Right atrium auricular region (tissue), 2 donors: ENCODE measurements at regions not wholly inside any gene's neighbourhood (a gene's known extent, or its start where the extent isn't known, plus 50 kb on each side); places are given as distances from the start of the nearest gene placed in this dataset.

Experiments
- DNase-seq: peaks from one replicate; pipeline ENCODE4 v3.0.0-alpha.2; 2019; ENCODE audit warnings: low spot score
- H3K27ac ChIP-seq, 2 donors: fragments of 200-600 bp; sonication (generic); 1 replicate in 1 of 2; 2 replicates in 1 of 2; pipeline ENCODE4 v1.5.1; 2016 to 2019
- H3K27me3 ChIP-seq, 2 donors: fragments of 200-600 bp; sonication (generic); one replicate each; pipeline versions ENCODE4 v1.5.1 to v1.6.0; 2017 to 2019
- H3K36me3 ChIP-seq: fragments of 200-600 bp; sonication (generic); one replicate; pipeline ENCODE4 v1.5.1; 2016
- H3K4me1 ChIP-seq, 2 donors: fragments of 200-600 bp; sonication (generic); one replicate each; pipeline versions ENCODE4 v1.5.1 to v1.6.0; 2017 to 2019
- H3K4me3 ChIP-seq, 2 donors: fragments of 200-600 bp; sonication (generic); 1 replicate in 1 of 2; 2 replicates in 1 of 2; pipeline ENCODE4 v1.5.1; 2017 to 2019; ENCODE audit warnings: mild to moderate bottlenecking in 1 of 2, moderate library complexity in 1 of 2
- H3K9me3 ChIP-seq, 2 donors: fragments of 200-600 bp; sonication (generic); one replicate each; pipeline ENCODE4 v1.5.1; 2019
- TF ChIP-seq, protein P1 (sequence below), 2 donors: fragments of 200-600 bp; sonication (generic); IDR thresholded peaks; one replicate each; pipeline ENCODE4 v1.5.1; 2019; ENCODE audit warnings: antibody characterized with exemption in 2 of 2

DNA sequence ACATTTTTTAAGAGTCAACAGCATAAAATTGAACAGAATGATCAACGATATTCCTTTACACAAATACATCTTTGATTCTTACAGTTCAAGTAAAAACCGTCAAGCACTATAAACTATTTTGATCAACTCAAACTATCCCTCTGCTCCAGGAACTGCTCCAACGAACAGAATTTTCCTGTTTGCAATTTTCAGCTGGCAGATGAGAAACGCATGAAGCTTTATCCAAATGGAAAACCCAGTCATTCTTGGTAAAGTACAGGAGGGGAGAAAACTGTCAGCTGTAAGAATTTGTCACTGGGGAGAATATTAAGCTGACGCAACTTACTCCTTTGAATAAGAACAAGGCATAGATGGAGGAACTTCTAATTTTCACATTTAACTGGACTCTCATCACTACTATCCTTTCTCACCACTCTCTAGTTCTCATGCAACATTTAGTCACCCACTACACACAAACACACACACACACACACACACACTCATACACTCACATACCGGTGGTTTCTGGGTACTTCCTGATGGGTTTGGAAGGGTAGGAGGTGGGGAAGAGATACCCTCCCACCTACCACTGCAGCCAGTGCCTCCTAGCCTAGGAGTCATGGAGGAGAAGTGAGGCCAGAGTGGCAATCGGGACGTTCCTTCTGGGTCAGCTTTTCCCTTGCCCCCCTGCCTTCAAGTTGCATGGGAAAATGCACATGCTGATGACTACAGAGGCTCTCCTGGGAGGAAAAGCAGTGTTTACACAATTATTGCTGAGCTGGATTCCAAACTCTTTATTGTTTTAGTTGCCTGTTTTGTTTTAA is 54.0 kb upstream of the SPATS2L start:
- H3K27ac ChIP-seq: no peak overlapping the region
- no peaks in the 10 kb centered on the region for H3K9me3 ChIP-seq
- TF ChIP-seq, protein P1, sequence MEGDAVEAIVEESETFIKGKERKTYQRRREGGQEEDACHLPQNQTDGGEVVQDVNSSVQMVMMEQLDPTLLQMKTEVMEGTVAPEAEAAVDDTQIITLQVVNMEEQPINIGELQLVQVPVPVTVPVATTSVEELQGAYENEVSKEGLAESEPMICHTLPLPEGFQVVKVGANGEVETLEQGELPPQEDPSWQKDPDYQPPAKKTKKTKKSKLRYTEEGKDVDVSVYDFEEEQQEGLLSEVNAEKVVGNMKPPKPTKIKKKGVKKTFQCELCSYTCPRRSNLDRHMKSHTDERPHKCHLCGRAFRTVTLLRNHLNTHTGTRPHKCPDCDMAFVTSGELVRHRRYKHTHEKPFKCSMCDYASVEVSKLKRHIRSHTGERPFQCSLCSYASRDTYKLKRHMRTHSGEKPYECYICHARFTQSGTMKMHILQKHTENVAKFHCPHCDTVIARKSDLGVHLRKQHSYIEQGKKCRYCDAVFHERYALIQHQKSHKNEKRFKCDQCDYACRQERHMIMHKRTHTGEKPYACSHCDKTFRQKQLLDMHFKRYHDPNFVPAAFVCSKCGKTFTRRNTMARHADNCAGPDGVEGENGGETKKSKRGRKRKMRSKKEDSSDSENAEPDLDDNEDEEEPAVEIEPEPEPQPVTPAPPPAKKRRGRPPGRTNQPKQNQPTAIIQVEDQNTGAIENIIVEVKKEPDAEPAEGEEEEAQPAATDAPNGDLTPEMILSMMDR (IDR thresholded peaks at IDR 0.05): no peak
- no peak for DNase-seq
- H3K27me3 ChIP-seq: no peaks in the 10 kb centered on the region
- no peak overlapping the region for H3K4me3 ChIP-seq
- no peaks in the 10 kb centered on the region for H3K36me3 ChIP-seq
- H3K4me1 ChIP-seq: peaks cover 0 to 8% of the 10 kb centered on the region in 2 donors

DNA sequence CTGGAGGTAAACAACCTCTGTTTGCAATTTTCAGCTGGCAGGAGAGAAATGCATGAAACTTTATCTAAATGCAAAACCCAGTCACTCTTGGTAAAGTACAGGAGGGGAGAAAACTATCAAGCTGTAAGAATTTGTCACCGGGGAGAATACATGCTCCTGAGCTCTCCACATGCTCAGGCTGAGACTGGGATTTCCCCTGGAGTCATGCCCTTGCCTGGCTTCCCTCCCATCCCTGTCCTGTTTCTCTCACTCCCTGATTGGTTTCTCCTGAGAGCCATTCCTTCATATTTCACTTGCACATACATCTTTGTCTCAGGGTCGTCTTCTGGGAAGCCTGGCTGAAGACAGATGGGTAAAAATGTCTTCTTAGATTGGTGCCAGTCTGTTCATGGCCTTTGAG is 52.9 kb upstream of the SPATS2L start:
- Histone ChIP-seq H3K27ac (no peak overlapping the region), H3K36me3 (no peaks in the 10 kb centered on the region), H3K4me1 (peaks cover 0 to 8% of the 10 kb centered on the region in 2 donors), H3K4me3 (no peak overlapping the region), H3K27me3 (no peaks in the 10 kb centered on the region), H3K9me3 (no peaks in the 10 kb centered on the region)
- TF ChIP-seq, protein P1 (IDR thresholded peaks at IDR 0.05): no peak
- no peak for DNase-seq

DNA sequence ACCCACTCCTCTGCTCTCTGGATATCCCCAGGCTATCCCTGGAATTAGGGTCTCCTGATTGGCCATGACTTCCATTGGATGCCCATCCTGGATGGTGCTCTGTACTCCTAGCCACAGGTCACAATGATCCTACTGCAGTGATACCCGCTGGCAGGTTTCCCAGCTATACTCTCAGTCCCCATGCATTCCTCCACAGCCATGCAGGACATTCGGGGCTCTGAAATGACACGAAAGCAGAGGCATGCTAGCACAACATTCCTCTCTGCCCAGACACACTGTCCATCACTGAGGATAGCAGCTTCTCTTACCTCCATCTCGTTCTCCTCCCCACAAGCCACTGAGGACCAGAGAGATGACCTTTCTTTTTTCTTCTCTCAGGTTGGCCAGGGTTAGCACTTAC is 51.7 kb upstream of the SPATS2L start:
- H3K9me3 ChIP-seq: no peaks in the 10 kb centered on the region
- TF ChIP-seq, protein P1 (IDR thresholded peaks at IDR 0.05): no peak
- peaks cover 0 to 8% of the 10 kb centered on the region in 2 donors for H3K4me1 ChIP-seq
- no peak for DNase-seq
- no peaks in the 10 kb centered on the region for H3K27me3 ChIP-seq
- H3K36me3 ChIP-seq: no peaks in the 10 kb centered on the region
- no peak overlapping the region for H3K4me3 ChIP-seq
- no peak overlapping the region for H3K27ac ChIP-seq

DNA sequence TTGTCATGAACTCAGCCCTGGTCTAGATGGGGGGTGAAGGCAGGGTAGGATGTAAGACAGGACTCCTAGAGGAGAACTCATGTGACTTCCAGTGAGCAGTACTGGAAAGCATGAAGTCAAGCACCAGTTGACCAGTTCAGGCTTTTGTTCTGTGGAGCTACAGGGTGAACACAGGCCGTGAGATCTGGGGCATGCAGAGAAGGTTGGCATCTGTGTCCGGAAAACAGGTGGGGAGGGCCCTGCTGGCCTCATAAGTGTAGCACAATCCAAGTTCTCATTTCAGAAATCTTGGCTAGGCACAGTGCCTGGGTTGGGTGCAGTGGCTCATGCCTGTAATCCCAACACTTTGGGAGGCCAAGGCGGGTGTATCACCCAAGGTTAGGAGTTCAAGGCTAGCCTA is 50.9 kb upstream of the SPATS2L start:
- H3K27ac ChIP-seq: no peak overlapping the region

More for the DNA sequence above, 50.9 kb upstream of the SPATS2L start:
- Histone ChIP-seq H3K4me3 (no peak overlapping the region), H3K36me3 (no peaks in the 10 kb centered on the region), H3K4me1 (peaks cover 0 to 8% of the 10 kb centered on the region in 2 donors), H3K27me3 (no peaks in the 10 kb centered on the region), H3K9me3 (no peaks in the 10 kb centered on the region)
- DNase-seq: no peak
- TF ChIP-seq, protein P1 (IDR thresholded peaks at IDR 0.05): no peak
